ENCODE measurements at regions not wholly inside any gene's neighbourhood (a gene's known extent, or its start where the extent isn't known, plus 50 kb on each side); places are given as distances from the start of the nearest gene placed in this dataset.

GRCh38 chr2:211181626-211182025 lies 625.2 kb downstream of the CPS1 start:
- no peaks in the 10 kb centered on the region for H3K9me3 Mint-ChIP-seq
- no peaks in the 10 kb centered on the region for H3K4me1 ChIP-seq (ENCODE audit: control insufficient read depth in 1 of 2, insufficient read depth in 2 of 2, low read length in 2 of 2)
- WGBS (ENCODE audit: insufficient coverage): 62% methylated on average over 5 of the region's 5 CpGs
- H3K4me3 ChIP-seq (replicated peaks in 1 of 3; ENCODE audit: low read depth in 2 of 3, low read length in 3 of 3): no peak overlapping the region
- no peaks in the 10 kb centered on the region for H3K79me2 ChIP-seq (ENCODE audit: insufficient read depth, low read length)
- H3K9ac ChIP-seq (ENCODE audit: insufficient read depth, low read length, poor library complexity, severe bottlenecking): no peak overlapping the region
- H2AFZ ChIP-seq (ENCODE audit: insufficient read depth, low read depth, low read length, poor library complexity, severe bottlenecking): no peak overlapping the region
- TF ChIP-seq CTCF (IDR thresholded peaks at IDR 0.05): no peak
- H3K36me3 Mint-ChIP-seq: no peaks in the 10 kb centered on the region
- H3K27me3 Mint-ChIP-seq (ENCODE audit: low read depth in 3 of 3): no peaks in the 10 kb centered on the region
- no peak overlapping the region for H3K4me3 Mint-ChIP-seq
- H3K4me1 Mint-ChIP-seq: no peaks in the 10 kb centered on the region
- H3K27ac ChIP-seq (ENCODE audit: low read depth in 1 of 2, low read length in 2 of 2): no peak overlapping the region
- no peaks in the 10 kb centered on the region for H3K27me3 ChIP-seq (ENCODE audit: control insufficient read depth in 2 of 2, insufficient read depth in 2 of 2, low read length in 2 of 2)
- H3K36me3 ChIP-seq (replicated peaks in 1 of 2; ENCODE audit: control insufficient read depth in 1 of 2, insufficient read depth in 2 of 2, low read length in 2 of 2): no peaks in the 10 kb centered on the region
- H4K20me1 ChIP-seq (ENCODE audit: insufficient read depth, low read length): no peaks in the 10 kb centered on the region
- H3K27ac Mint-ChIP-seq: no peak overlapping the region
- no peak overlapping the region for H3K4me2 ChIP-seq (replicated peaks; ENCODE audit: extremely low read depth, low read length, poor library complexity, severe bottlenecking)
- H3K9me3 ChIP-seq (replicated peaks in 1 of 2; ENCODE audit: control insufficient read depth in 1 of 2, insufficient read depth in 1 of 2, low read length in 2 of 2): no peaks in the 10 kb centered on the region
- intact Hi-C loops (cut with micrococcal nuclease): no loop called here
- DNase-seq: no peak

- H3K4me2 ChIP-seq (replicated peaks; ENCODE audit: extremely low read depth, low read length, poor library complexity, severe bottlenecking): no peak overlapping the region
- no peaks in the 10 kb centered on the region for H3K36me3 ChIP-seq (replicated peaks in 1 of 2; ENCODE audit: control insufficient read depth in 1 of 2, insufficient read depth in 2 of 2, low read length in 2 of 2)
- H3K27me3 Mint-ChIP-seq (ENCODE audit: low read depth in 3 of 3): no peaks in the 10 kb centered on the region
- intact Hi-C loops (cut with micrococcal nuclease): no loop called here
- no peak overlapping the region for H3K9ac ChIP-seq (ENCODE audit: insufficient read depth, low read length, poor library complexity, severe bottlenecking)
- no peak overlapping the region for H3K4me3 ChIP-seq (replicated peaks in 1 of 3; ENCODE audit: low read depth in 2 of 3, low read length in 3 of 3)
- H3K4me3 Mint-ChIP-seq: no peak overlapping the region
- H3K9me3 Mint-ChIP-seq: peaks cover 0 to 2% (median 0%) of the 10 kb centered on the region in 7 donors
- H2AFZ ChIP-seq (ENCODE audit: insufficient read depth, low read depth, low read length, poor library complexity, severe bottlenecking): no peak overlapping the region
- no peaks in the 10 kb centered on the region for H3K4me1 Mint-ChIP-seq
- no peak overlapping the region for H3K27ac Mint-ChIP-seq
- H3K36me3 Mint-ChIP-seq: no peaks in the 10 kb centered on the region
- H3K27me3 ChIP-seq (ENCODE audit: control insufficient read depth in 2 of 2, insufficient read depth in 2 of 2, low read length in 2 of 2): no peaks in the 10 kb centered on the region
- no peaks in the 10 kb centered on the region for H3K9me3 ChIP-seq (replicated peaks in 1 of 2; ENCODE audit: control insufficient read depth in 1 of 2, insufficient read depth in 1 of 2, low read length in 2 of 2)
- H3K27ac ChIP-seq (ENCODE audit: low read depth in 1 of 2, low read length in 2 of 2): no peak overlapping the region
- H3K4me1 ChIP-seq (ENCODE audit: control insufficient read depth in 1 of 2, insufficient read depth in 2 of 2, low read length in 2 of 2): no peaks in the 10 kb centered on the region
- H3K79me2 ChIP-seq (ENCODE audit: insufficient read depth, low read length): no peaks in the 10 kb centered on the region
- no peaks in the 10 kb centered on the region for H4K20me1 ChIP-seq (ENCODE audit: insufficient read depth, low read length)
- TF ChIP-seq CTCF (IDR thresholded peaks at IDR 0.05): no peak
- no peak for DNase-seq
Measured at GRCh38 chr2:211187602-211188001, 631.2 kb downstream of the CPS1 start.
